ENCODE measurements at regions not wholly inside any gene's neighbourhood (a gene's known extent, or its start where the extent isn't known, plus 50 kb on each side); places are given as distances from the start of the nearest gene placed in this dataset.

GRCh38 chrX:124592744-124593143 is 246.4 kb downstream of the SH2D1A start:
- TF ChIP-seq EZH2 (IDR thresholded peaks at IDR 0.05; ENCODE audit: borderline replicate concordance, low read length), result no peak
- no peak for TF ChIP-seq CTCF (IDR thresholded peaks at IDR 0.05; ENCODE audit: low read length)
